ENCODE measurements at regions not wholly inside any gene's neighbourhood (a gene's known extent, or its start where the extent isn't known, plus 50 kb on each side); places are given as distances from the start of the nearest gene placed in this dataset.

GRCh38 chr4:141919649-141920048 lies 283.3 kb downstream of the IL15 start:
- Histone ChIP-seq H3T11ph (ENCODE audit: low read length) (no peak overlapping the region), H3K4me2 (ENCODE audit: insufficient read depth, insufficient read length, low read length) (no peak overlapping the region), H2BK5ac (ENCODE audit: insufficient read length, low read length) (no peak overlapping the region), H4K91ac (ENCODE audit: insufficient read length, low read depth, low read length) (no peak overlapping the region), H2BK20ac (ENCODE audit: low read depth, low read length, poor library complexity, severe bottlenecking) (no peak overlapping the region), H2AK5ac (ENCODE audit: insufficient read length, low read length) (no peak overlapping the region), H3K14ac (ENCODE audit: insufficient read depth, low read length) (no peak overlapping the region), H4K20me1 (ENCODE audit: control insufficient read depth, insufficient read depth, insufficient read length) (no peaks in the 10 kb centered on the region), H3K56ac (ENCODE audit: insufficient read length, low read depth, low read length) (no peak overlapping the region), H3K9me3 (ENCODE audit: control insufficient read depth, low read depth, low read length) (no peaks in the 10 kb centered on the region), H2AFZ (ENCODE audit: low read length) (no peak overlapping the region), H3K79me2 (ENCODE audit: insufficient read depth, low read length) (no peaks in the 10 kb centered on the region), H2BK12ac (ENCODE audit: insufficient read length, low read depth, low read length) (no peak overlapping the region), H3K27ac (ENCODE audit: insufficient read length, low read depth, low read length) (no peak overlapping the region), H4K5ac (ENCODE audit: insufficient read length, low read depth, low read length) (no peak overlapping the region), H3K4me1 (ENCODE audit: insufficient read depth, low read length) (no peaks in the 10 kb centered on the region), H2BK120ac (ENCODE audit: low read depth, low read length, poor library complexity, severe bottlenecking) (no peak overlapping the region), H3K23ac (ENCODE audit: insufficient read length, low read depth, low read length) (no peak overlapping the region), H3K9ac (ENCODE audit: extremely low read depth, insufficient read length, low read length) (no peak overlapping the region), H3K18ac (ENCODE audit: insufficient read length, low read depth, low read length) (no peak overlapping the region), H3K4ac (ENCODE audit: low read depth, low read length) (no peak overlapping the region), H3K79me1 (ENCODE audit: insufficient read depth, low read depth, low read length, poor library complexity, severe bottlenecking) (no peaks in the 10 kb centered on the region), H3K27me3 (ENCODE audit: insufficient read depth, low read length) (no peaks in the 10 kb centered on the region), H4K8ac (replicated peaks; ENCODE audit: insufficient read length, low read depth, low read length) (no peak overlapping the region), H3K23me2 (ENCODE audit: insufficient read length, low read depth, low read length, poor library complexity, severe bottlenecking) (no peaks in the 10 kb centered on the region), H2BK15ac (ENCODE audit: low read depth, low read length) (no peak overlapping the region)
- no peak for DNase-seq
- H3K4me3 Mint-ChIP-seq = no peak overlapping the region
- WGBS (ENCODE audit: extremely low coverage, insufficient read length, low lambda C conversion rate) = no CpG with 5 or more reads among the region's 3 CpGs
- no peak overlapping the region for H3K27ac Mint-ChIP-seq
- no peaks in the 10 kb centered on the region for H3K36me3 Mint-ChIP-seq (ENCODE audit: insufficient read depth in 1 of 3, low read depth in 3 of 3)
- no peak for TF ChIP-seq CTCF (conservative IDR thresholded peaks at IDR 0.05)
- H3K27me3 Mint-ChIP-seq (ENCODE audit: low read depth) = no peaks in the 10 kb centered on the region
- no peaks in the 10 kb centered on the region for H3K9me3 Mint-ChIP-seq
- peaks cover 3 to 7% of the 10 kb centered on the region in 2 experiments; a peak in 3 of 4 replicates for H3K4me1 Mint-ChIP-seq

All from H9 (cell line).